ENCODE measurements at regions not wholly inside any gene's neighbourhood (a gene's known extent, or its start where the extent isn't known, plus 50 kb on each side); places are given as distances from the start of the nearest gene placed in this dataset.
A peak's percentile ranks its signal among the peaks of the same experiment; 100 is the strongest.

DNA sequence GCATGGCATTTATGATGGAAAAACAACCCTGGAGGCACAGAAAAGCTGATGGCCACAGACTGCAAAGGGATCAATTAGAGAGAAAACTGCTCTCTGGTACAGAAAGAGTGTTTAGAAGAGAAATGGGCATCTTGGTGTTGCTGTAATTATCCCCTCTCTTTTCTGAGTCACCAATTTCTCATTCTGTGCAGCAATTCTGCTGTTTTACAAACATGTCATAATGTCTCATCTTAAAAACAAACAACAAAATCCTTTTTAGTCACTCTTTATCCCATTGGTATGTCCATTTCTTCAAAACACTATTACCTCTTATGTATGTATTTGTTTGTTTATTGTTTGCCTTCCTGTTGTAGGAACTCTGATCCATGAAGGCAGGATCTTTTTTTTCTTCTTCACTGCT, 73.9 kb upstream of the HK2 start:
- no peak for DNase-seq (ENCODE audit: low read depth)

- no peak for DNase-seq (ENCODE audit: low read depth)
Measured at GRCh38 chr2:74760875-74761630, 72.9 kb upstream of the HK2 start.

GRCh38 chr2:74762789-74763188, 71.1 kb upstream of the HK2 start:
- DNase-seq (ENCODE audit: low read depth), result no peak

DNA sequence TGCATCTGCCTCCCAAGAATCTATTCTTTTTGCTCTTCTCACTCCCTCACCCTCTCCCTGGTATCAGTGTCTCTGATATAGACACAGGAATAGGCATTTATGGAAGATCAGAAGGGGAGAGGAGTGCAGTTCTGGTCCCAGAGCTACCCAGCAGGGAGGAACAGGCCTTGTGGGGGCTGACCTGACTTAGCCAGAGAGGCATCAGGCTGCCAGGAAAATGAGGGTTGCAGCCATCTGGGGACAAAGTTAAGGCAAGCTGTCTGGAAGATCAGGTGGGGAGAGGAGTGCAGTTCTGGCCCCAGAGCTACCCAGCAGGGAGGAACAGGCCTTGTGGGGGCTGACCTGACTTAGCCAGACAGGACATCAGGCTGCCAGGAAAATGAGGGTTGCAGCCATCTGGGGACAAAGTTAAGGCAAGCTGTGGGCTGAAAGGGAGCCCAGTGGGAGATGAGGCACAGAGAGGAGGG, 69.9 kb upstream of the HK2 start:
- DNase-seq (ENCODE audit: low read depth), result no peak

DNA sequence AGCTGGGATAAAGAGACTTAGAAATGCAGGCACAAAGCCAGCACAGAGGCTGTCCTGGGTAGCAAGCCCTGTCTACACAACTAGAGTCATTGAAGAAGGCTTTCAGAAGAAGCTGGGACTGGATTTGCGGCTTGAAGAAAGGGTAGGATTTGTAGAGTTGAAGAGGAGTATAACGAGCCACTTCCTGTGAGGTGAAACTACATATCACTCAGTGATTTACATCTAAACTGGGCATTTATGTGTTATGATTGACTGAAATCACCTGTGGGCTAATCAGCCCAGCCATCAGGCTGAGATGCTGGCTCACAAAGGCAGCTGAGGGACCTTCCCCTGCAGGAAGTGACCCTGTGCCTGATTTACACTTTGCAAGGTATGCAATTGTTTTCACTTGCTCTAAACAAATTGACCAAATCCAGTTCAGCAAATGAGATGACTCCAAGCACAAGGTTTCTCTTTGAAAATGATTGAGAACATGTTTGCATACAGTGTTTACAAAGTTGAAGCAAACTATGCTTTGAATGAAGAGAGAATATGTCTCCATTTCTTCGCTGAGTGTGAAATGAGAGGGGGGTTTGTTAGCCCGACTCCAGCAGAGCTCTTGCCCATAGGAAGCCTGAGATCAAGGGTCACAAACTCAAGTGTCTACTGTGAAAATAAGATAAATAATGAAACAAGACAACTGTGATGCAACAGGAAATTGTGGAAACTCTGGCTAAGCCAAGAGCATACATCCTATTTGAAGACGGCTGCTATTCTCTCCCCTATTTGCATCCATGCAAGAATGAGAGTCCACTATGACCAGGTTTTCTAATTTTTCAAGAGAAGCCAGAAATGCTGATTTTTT, 69.3 kb upstream of the HK2 start:
- DNase-seq (ENCODE audit: low read depth), result no peak

- DNase-seq (ENCODE audit: low read depth), result no peak
Measured at GRCh38 chr2:74766780-74767179, 67.1 kb upstream of the HK2 start.

DNA sequence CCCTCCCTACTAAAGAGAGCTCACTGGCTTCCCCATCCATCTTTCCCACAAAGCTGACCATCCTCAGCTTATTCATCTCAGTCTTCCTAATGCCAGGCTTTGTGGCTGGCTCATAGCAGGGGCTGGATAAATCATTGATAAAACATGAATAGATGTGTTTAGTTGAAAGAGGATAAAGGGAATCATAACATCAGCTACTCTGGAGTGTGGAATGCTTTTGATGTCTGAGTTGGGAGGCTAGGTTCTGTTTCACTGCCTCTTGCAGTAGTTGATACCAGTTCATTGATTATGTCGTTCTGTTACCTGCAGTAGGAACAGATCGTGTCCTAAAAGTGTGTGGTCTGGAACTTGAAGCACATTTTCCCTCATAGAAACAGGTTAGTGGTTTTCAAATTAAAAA, 66.3 kb upstream of the HK2 start:
- no peak for DNase-seq (ENCODE audit: low read depth)

GRCh38 chr2:74768401-74768914, 65.5 kb upstream of the HK2 start:
- DNase-seq (ENCODE audit: low read depth), result peak; percentile 14

DNA sequence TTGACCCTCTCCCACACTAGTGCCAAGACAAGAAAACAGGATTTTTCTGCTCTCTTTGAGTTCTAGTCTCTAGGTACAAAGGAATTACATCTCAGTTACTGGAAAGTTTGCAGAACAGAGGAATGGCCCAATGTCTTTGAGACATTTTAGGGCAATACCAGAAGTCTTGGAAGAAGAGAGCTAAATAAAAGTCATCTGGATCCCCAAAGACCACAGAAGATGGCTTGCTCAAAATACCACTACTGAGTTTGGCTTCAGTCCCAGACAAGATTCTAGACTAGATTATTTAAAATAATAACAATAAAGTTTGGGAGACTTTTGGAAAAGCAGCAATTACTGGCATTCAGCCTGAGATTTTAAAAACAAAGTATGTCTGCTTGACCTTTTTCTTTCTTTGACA, 61.9 kb upstream of the HK2 start:
- no peak for DNase-seq (ENCODE audit: low read depth)

DNA sequence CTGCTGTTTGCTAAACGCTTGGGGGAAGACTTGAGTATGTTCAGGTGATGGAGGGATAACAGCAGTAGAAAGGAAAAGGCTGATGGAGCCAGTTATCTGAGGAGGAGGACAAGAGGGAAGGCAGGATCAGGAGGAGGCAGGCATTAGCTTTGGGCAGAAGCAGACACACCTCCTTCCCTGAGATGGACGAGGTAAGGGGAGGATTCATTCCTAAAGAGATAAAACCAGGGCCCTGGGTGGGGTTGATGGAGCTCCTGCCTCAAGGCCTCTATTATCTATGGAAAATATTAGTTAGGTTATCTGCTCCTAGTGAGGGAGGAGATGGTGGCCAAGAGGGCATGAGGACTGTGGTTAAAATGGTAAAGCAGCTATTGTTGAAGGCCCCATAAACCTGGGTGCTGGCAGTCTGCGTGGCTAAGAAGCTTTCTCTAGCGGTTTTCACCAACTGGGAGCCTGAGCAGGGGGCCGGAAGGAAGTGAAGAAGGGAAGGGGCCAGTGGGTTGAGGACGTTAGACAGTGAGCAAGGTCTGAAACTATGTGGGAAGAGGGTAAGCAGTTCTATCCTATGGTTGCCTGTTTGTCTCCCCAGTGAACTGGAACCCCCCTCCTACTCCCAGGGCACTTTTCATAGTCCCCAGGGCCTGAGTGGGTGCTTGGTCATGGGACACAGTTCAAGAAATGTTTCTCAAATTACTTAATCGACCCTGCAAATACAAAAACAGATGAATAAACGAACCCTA, 56.6 kb upstream of the HK2 start:
- no peak for DNase-seq (ENCODE audit: low read depth)

GRCh38 chr2:74778381-74779264, 55.3 kb upstream of the HK2 start:
- peak; percentile 68 for DNase-seq (ENCODE audit: low read depth)

- no peak for DNase-seq (ENCODE audit: low read depth)
Measured at GRCh38 chr2:74779265-74779558, 54.7 kb upstream of the HK2 start.

DNA sequence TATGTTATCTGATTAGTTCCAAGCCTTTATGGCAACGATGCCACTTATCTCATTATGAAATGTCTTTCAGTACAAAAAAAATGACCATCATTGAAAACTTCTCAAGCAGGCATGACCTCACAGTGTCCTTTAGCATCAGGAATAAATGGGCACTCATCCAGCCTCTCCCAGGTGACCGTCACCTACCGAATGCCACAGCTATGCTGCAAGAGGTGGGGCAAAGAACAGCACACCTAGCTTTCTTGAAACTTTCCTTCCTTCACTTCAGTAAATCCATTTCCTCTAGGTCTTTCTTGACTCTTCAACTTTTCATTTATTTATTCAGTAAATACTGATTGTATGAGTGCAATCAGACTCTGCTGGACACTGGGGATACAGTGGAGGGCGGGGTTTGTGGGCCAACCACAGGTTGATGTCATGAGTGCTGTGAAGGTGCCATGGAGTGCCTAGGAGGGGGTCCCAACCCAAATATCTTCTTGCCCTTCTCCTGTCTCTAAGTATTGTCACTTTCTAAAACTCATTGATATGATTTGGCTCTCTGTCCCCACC, 54.3 kb upstream of the HK2 start:
- no peak for DNase-seq (ENCODE audit: low read depth)

Measured in M059J (cell line).